Gastrocnemius medialis (tissue), 4 donors: ENCODE measurements at regions not wholly inside any gene's neighbourhood (a gene's known extent, or its start where the extent isn't known, plus 50 kb on each side); places are given as distances from the start of the nearest gene placed in this dataset.

ENCODE experiments used
- POLR2A ChIP-seq, 2 donors: fragments of 450-650 bp; IDR thresholded peaks; one replicate each; pipeline ENCODE4 v1.6.1; 2017; ENCODE audit warnings: antibody characterized with exemption in 2 of 2, mild to moderate bottlenecking in 2 of 2, moderate library complexity in 2 of 2
- TF ChIP-seq, protein P1 (sequence below), 5 experiments: fragments of 450-650 bp in 3 of 5; fragments of 200-600 bp in 2 of 5; sonication (generic) in 2 of 5; IDR thresholded peaks in 4 of 5; conservative IDR thresholded peaks in 1 of 5; 1 replicate in 4 of 5; 2 replicates in 1 of 5; pipeline ENCODE4 v1.5.1; 2016 to 2019; ENCODE audit warnings: antibody characterized with exemption in 5 of 5, mild to moderate bottlenecking in 3 of 5, moderate library complexity in 3 of 5

DNA sequence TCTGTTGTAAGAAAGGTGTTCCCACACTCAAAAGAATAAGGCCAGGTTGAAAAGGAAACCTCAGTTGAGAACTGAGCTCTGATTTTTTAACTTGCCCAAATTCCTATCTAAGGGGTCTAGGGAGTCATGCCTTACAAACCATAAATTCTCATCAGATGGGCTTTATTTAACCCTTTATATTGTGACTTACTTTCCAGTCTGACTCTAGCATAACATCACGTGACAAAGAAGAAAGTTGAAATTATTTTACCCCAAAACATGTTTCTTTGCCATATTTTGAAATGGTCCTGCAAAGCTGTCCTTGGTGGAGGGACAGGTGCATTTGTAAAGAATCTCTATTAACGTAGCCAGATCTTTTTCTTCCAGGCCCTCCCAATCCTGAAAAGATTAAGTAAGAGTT, 411.7 kb downstream of the GALC start:
- TF ChIP-seq, protein P1, sequence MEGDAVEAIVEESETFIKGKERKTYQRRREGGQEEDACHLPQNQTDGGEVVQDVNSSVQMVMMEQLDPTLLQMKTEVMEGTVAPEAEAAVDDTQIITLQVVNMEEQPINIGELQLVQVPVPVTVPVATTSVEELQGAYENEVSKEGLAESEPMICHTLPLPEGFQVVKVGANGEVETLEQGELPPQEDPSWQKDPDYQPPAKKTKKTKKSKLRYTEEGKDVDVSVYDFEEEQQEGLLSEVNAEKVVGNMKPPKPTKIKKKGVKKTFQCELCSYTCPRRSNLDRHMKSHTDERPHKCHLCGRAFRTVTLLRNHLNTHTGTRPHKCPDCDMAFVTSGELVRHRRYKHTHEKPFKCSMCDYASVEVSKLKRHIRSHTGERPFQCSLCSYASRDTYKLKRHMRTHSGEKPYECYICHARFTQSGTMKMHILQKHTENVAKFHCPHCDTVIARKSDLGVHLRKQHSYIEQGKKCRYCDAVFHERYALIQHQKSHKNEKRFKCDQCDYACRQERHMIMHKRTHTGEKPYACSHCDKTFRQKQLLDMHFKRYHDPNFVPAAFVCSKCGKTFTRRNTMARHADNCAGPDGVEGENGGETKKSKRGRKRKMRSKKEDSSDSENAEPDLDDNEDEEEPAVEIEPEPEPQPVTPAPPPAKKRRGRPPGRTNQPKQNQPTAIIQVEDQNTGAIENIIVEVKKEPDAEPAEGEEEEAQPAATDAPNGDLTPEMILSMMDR (IDR thresholded peaks at IDR 0.05 in 4 of 5, conservative IDR thresholded peaks at IDR 0.05 in 1 of 5): no peak
- TF ChIP-seq POLR2A (IDR thresholded peaks at IDR 0.05): no peak
